ENCODE measurements at regions not wholly inside any gene's neighbourhood (a gene's known extent, or its start where the extent isn't known, plus 50 kb on each side); places are given as distances from the start of the nearest gene placed in this dataset.
"Not testable (repeated sequence)": the region's sequence is repeated elsewhere in the genome, so short reads cannot be mapped to it uniquely, and the experiment has no call there.

GRCh38 chr10:20652424-20652823 lies 244.7 kb downstream of the NEBL start:
- not testable (repeated sequence) for DNase-seq

GRCh38 chr10:20648263-20648874 lies 248.7 kb downstream of the NEBL start:
- peak; percentile 15 for DNase-seq

- no peak for DNase-seq
These were observed 249.4 kb downstream of the NEBL start for GRCh38 chr10:20647756-20648155.

- no peak for DNase-seq
These were observed 252.7 kb downstream of the NEBL start for GRCh38 chr10:20644421-20644820.

- no peak for DNase-seq
These were observed 255.5 kb downstream of the NEBL start for GRCh38 chr10:20641605-20642004.

- DNase-seq, result peak; percentile 15
These were observed 261.5 kb downstream of the NEBL start for GRCh38 chr10:20635570-20635969.

GRCh38 chr10:20634839-20635238 lies 262.3 kb downstream of the NEBL start:
- no peak for DNase-seq

- no peak for DNase-seq
These were observed 263.4 kb downstream of the NEBL start for GRCh38 chr10:20633714-20634113.

- no peak for DNase-seq
These were observed 264.4 kb downstream of the NEBL start for GRCh38 chr10:20632696-20633095.

GRCh38 chr10:20631229-20631628 lies 265.9 kb downstream of the NEBL start:
- no peak for DNase-seq

GRCh38 chr10:20630092-20630643 lies 266.9 kb downstream of the NEBL start:
- no peak for DNase-seq

- DNase-seq, result no peak
These were observed 269.1 kb downstream of the NEBL start for GRCh38 chr10:20627946-20628507.

GRCh38 chr10:20627087-20627486 lies 270.0 kb downstream of the NEBL start:
- DNase-seq, result no peak

- no peak for DNase-seq
These were observed 271.2 kb downstream of the NEBL start for GRCh38 chr10:20625868-20626267.

GRCh38 chr10:20624642-20625041 lies 272.5 kb downstream of the NEBL start:
- no peak for DNase-seq

GRCh38 chr10:20623546-20623945 lies 273.6 kb downstream of the NEBL start:
- DNase-seq, result no peak

- DNase-seq, result peak; percentile 92
These were observed 274.4 kb downstream of the NEBL start for GRCh38 chr10:20622531-20623211.

- DNase-seq, result no peak
These were observed 276.1 kb downstream of the NEBL start for GRCh38 chr10:20620981-20621380.

GRCh38 chr10:20618011-20618547 lies 279.0 kb downstream of the NEBL start:
- DNase-seq, result no peak

- DNase-seq, result no peak
These were observed 279.9 kb downstream of the NEBL start for GRCh38 chr10:20616918-20617810.

- DNase-seq, result no peak
These were observed 280.9 kb downstream of the NEBL start for GRCh38 chr10:20616056-20616671.

GRCh38 chr10:20615395-20615794 lies 281.7 kb downstream of the NEBL start:
- DNase-seq, result no peak
